Endothelial cell (in vitro differentiated cells): ENCODE measurements at regions not wholly inside any gene's neighbourhood (a gene's known extent, or its start where the extent isn't known, plus 50 kb on each side); places are given as distances from the start of the nearest gene placed in this dataset.

ENCODE experiments used
- DNase-seq: peaks from one replicate; pipeline ENCODE4 v3.0.0; 2021; ENCODE audit warnings: low spot score
- H3K27ac Mint-ChIP-seq: one replicate; pipeline ENCODE4 v1.8.0; 2021; ENCODE audit warnings: mixed read lengths, inconsistent platforms; ENCODE audit not compliant: unreplicated experiment
- H3K27me3 Mint-ChIP-seq: one replicate; pipeline ENCODE4 v1.8.0; 2021; ENCODE audit warnings: mild to moderate bottlenecking, moderate library complexity, mixed read lengths, inconsistent platforms; ENCODE audit not compliant: unreplicated experiment
- H3K36me3 Mint-ChIP-seq: one replicate; pipeline ENCODE4 v1.8.0; 2021; ENCODE audit warnings: mild to moderate bottlenecking, low read depth, mixed read lengths, inconsistent platforms; ENCODE audit not compliant: unreplicated experiment
- H3K4me1 Mint-ChIP-seq: one replicate; pipeline ENCODE4 v1.8.0; 2021; ENCODE audit warnings: mild to moderate bottlenecking, mixed read lengths, inconsistent platforms; ENCODE audit not compliant: unreplicated experiment
- H3K4me3 Mint-ChIP-seq: one replicate; pipeline ENCODE4 v1.8.0; 2021; ENCODE audit warnings: mild to moderate bottlenecking, mixed read lengths, inconsistent platforms; ENCODE audit not compliant: unreplicated experiment
- H3K9me3 Mint-ChIP-seq: one replicate; pipeline ENCODE4 v1.8.0; 2021; ENCODE audit warnings: mixed read lengths, inconsistent platforms; ENCODE audit not compliant: unreplicated experiment
- CTCF ChIP-seq: fragments of 200-600 bp; sonication (generic); IDR thresholded peaks from one replicate; pipeline ENCODE4 v1.5.0; 2021; ENCODE audit warnings: antibody characterized with exemption; ENCODE audit not compliant: unreplicated experiment

- TF ChIP-seq CTCF, result no peak
- Mint-ChIP-seq H3K27ac (no peak overlapping the region), H3K27me3 (no peaks in the 10 kb centered on the region), H3K36me3 (no peaks in the 10 kb centered on the region), H3K9me3 (no peaks in the 10 kb centered on the region), H3K4me3 (no peak overlapping the region), H3K4me1 (peaks cover 3% of the 10 kb centered on the region)
- DNase-seq, result no peak
These were observed 162.9 kb upstream of the SYT10 start for GRCh38 chr12:33602515-33602914.

GRCh38 chr12:33605757-33606156 is 166.1 kb upstream of the SYT10 start:
- DNase-seq, result peak; percentile 9
- H3K4me1 Mint-ChIP-seq, result peaks cover 3% of the 10 kb centered on the region
- no peaks in the 10 kb centered on the region for H3K27me3 Mint-ChIP-seq
- H3K4me3 Mint-ChIP-seq, result no peak overlapping the region
- peak; percentile 36 for TF ChIP-seq CTCF
- H3K9me3 Mint-ChIP-seq, result no peaks in the 10 kb centered on the region
- no peak overlapping the region for H3K27ac Mint-ChIP-seq
- H3K36me3 Mint-ChIP-seq, result no peaks in the 10 kb centered on the region

- no peak for DNase-seq
- Mint-ChIP-seq H3K4me3 (no peak overlapping the region), H3K27me3 (no peaks in the 10 kb centered on the region)
These were observed 170.3 kb upstream of the SYT10 start for GRCh38 chr12:33609910-33610309.

GRCh38 chr12:33614630-33615029 is 175.0 kb upstream of the SYT10 start:
- H3K27me3 Mint-ChIP-seq, result peaks cover under 1% of the 10 kb centered on the region
- no peak overlapping the region for H3K4me3 Mint-ChIP-seq
- TF ChIP-seq CTCF, result no peak
- no peaks in the 10 kb centered on the region for H3K4me1 Mint-ChIP-seq
- H3K36me3 Mint-ChIP-seq, result peaks cover 7% of the 10 kb centered on the region
- no peak overlapping the region for H3K27ac Mint-ChIP-seq
- no peak for DNase-seq
- peaks cover 5% of the 10 kb centered on the region for H3K9me3 Mint-ChIP-seq

More at GRCh38 chr12:33609910-33610309, 170.3 kb upstream of the SYT10 start:
- Mint-ChIP-seq H3K36me3 (no peaks in the 10 kb centered on the region), H3K27ac (no peak overlapping the region), H3K4me1 (no peaks in the 10 kb centered on the region), H3K9me3 (no peaks in the 10 kb centered on the region)
- no peak for TF ChIP-seq CTCF

- TF ChIP-seq CTCF, result no peak
- H3K27ac Mint-ChIP-seq, result no peak overlapping the region
- H3K27me3 Mint-ChIP-seq, result peaks cover 1% of the 10 kb centered on the region
- peaks cover 5% of the 10 kb centered on the region for H3K9me3 Mint-ChIP-seq
- H3K4me1 Mint-ChIP-seq, result no peaks in the 10 kb centered on the region
- H3K4me3 Mint-ChIP-seq, result no peak overlapping the region
- H3K36me3 Mint-ChIP-seq, result peaks cover 8% of the 10 kb centered on the region
- DNase-seq, result no peak
These were observed 177.6 kb upstream of the SYT10 start for GRCh38 chr12:33617218-33617617.
